ENCODE measurements at regions not wholly inside any gene's neighbourhood (a gene's known extent, or its start where the extent isn't known, plus 50 kb on each side); places are given as distances from the start of the nearest gene placed in this dataset.

DNA sequence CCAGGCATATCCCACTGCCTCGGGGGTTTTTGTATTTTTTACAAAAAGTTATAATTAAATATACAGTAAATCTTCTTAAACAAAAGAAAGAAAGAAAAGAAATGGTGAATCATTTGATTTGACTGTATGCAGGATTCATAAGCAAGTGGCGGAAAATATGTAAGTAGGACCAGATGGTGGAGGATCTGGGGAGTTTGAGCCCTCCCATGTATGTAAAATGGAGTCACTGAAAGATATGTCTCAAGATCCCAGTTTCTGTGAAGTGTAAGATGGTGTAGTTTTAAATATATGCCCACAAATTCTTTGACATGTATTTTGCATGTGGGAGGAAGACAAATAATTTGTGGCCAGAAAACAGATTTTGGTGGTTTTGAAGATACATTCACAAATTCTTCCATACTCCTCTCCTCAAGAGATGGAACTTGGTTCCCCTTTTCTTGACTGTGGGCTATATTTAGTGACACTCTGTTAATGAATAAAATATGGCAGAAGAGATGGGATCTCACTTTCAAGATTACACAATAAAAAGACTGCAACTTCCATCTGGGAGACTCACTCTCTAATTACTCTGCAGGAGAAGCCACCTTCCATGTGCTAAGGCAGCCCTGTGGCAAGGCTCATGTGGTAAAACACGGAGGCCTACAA lies 133.6 kb upstream of the S100G start:
- FAIRE-seq = no peak

DNA sequence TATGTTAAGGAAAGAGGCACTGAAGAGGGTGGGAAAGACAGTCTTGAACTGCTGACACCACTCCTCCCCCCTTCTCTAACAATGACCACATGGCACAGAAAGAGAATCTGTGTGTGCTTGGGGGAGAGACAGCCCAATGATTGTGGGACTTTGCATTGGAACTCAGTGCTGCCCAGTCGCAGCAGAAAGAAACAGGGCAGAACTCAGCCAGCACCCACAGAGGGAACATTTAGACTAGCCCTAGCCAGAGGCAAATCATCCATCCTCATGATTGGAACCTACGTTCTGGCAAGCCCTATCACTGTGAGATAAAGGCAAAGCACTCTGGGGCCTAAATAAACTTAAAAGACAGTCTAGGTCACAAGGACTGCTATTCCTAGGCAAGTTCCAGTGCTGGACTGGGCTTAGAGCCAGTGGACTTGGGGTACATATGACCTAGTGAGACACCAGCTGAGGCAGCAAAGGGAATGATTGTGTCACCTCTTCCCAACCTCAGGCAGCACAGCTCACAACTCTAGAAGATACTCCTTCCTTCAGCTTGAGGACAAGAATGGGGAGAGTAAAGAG lies 132.8 kb upstream of the S100G start:
- no peak for FAIRE-seq

DNA sequence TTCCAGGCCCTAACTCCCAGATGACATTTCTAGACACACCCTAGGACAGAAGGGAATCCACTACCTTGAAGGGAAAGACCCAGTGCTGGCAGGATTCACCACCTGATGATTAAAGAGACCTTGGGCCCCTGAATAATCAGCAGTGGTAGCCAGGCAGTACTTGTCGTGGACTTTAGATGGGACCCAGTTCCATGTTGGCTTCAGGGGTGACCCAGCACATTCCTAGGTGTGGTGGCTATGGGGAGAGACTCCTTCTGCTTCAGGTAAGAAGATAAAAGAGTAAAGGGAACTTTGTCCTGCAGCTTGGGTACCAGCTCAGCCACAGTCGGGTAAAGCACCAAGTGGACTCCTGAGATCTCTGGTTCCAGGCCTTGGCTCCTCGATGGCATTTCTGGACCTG lies 131.8 kb upstream of the S100G start:
- no peak for FAIRE-seq

DNA sequence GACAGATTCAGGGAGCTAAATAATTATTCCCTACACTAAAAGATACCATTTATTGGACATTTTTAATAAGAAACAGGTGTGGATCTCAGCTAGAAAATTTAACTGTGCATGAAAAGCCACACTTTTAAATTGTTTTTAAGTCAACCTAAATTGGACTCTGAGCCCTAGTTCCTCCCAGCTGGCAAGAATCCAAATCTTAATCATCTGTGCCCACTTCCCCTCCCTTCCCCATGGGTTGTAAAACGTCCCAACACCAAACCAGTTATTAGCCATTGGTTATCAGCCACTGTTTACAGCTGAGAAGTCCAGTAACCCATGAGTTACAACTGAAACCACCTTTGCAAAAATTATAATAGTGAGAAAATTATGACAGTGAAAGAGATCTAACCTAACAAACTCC lies 125.6 kb upstream of the S100G start:
- no peak for FAIRE-seq

DNA sequence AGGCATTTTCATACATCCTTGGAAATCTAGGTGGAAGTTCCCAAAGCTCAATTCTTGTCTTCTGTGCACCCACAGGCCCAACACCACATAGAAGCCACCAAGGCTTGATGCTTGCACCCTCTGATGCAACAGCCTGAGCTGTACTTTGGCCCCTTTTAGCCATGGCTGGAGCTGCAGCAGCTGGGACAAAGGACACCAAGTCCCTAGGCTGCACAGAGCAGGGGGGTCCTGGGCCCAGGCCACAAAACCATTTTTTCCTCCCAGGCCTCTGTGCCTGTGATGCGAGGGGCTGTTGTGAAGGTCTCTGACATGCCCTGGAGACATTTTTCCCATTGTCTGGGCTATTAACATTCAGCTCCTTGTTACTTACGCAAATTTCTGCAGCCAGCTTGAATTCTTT lies 124.0 kb upstream of the S100G start:
- FAIRE-seq = no peak

DNA sequence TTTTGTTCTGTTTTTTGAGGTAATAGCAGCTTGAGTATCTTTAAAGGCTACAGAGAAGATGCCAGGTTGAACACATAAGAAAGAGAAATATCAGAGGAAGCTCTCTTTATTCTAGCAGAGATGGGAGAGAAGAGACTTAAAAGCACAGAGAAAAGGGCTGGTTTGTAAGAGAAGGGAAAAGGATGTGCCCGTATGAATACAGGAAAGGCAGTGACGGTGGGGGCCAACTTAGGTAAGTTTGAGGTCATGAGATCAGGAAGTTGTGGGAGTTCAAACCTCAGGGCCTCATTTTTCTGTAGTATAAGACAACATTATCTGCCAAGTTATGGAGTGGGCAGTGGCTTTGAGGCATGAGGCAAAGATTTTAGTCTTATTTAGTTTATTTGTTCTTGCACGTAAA lies 121.3 kb upstream of the S100G start:
- no peak for FAIRE-seq

Data from A204.1 (cell line).